Smooth muscle cell (in vitro differentiated cells): ENCODE measurements at regions not wholly inside any gene's neighbourhood (a gene's known extent, or its start where the extent isn't known, plus 50 kb on each side); places are given as distances from the start of the nearest gene placed in this dataset.
"Not testable (repeated sequence)": the region's sequence is repeated elsewhere in the genome, so short reads cannot be mapped to it uniquely, and the experiment has no call there.

Experiments used
- DNase-seq: peaks from one replicate; lab custom pipeline; 2025; ENCODE audit not compliant: unreplicated experiment; lab: John Stamatoyannopoulos, UW
- H2AFZ ChIP-seq: fragments of 200-600 bp; sonication (generic); 2 replicates; pipeline ENCODE4 v1.6.0; 2016; ENCODE audit warnings: antibody characterized with exemption, low read depth, mild to moderate bottlenecking
- H3F3A ChIP-seq: fragments of 200-600 bp; sonication (generic); 2 replicates; pipeline ENCODE4 v1.6.0; 2017; ENCODE audit warnings: antibody characterized with exemption, low read depth
- H3K27ac ChIP-seq: fragments of 200-600 bp; sonication (generic); 2 replicates; pipeline ENCODE4 v1.5.1; 2016; ENCODE audit warnings: low read depth, mild to moderate bottlenecking
- H3K27me3 ChIP-seq: fragments of 200-600 bp; sonication (generic); 2 replicates; pipeline ENCODE4 v1.6.1; 2016; ENCODE audit warnings: low read depth, mild to moderate bottlenecking
- H3K36me3 ChIP-seq: fragments of 200-600 bp; sonication (generic); 2 replicates; pipeline ENCODE4 v1.5.1; 2016; ENCODE audit warnings: low read depth
- H3K4me1 ChIP-seq: fragments of 200-600 bp; sonication (generic); 2 replicates; pipeline ENCODE4 v1.5.1; 2016; ENCODE audit warnings: low read depth
- H3K4me2 ChIP-seq: fragments of 200-600 bp; sonication (generic); 2 replicates; pipeline ENCODE4 v1.6.0; 2016; ENCODE audit warnings: mild to moderate bottlenecking
- H3K4me3 ChIP-seq: fragments of 200-600 bp; sonication (generic); 2 replicates; pipeline ENCODE4 v1.5.1; 2016; ENCODE audit warnings: mild to moderate bottlenecking
- H3K79me2 ChIP-seq: fragments of 200-600 bp; sonication (generic); 2 replicates; pipeline ENCODE4 v1.6.0; 2016; ENCODE audit warnings: low read depth, mild to moderate bottlenecking
- H3K9ac ChIP-seq: fragments of 200-600 bp; sonication (generic); 2 replicates; pipeline ENCODE4 v1.6.0; 2016; ENCODE audit warnings: low read depth
- H3K9me3 ChIP-seq: fragments of 200-600 bp; sonication (generic); replicated peaks from 2 replicates; pipeline ENCODE4 v1.5.1; 2016; ENCODE audit warnings: low read depth
- H4K20me1 ChIP-seq: fragments of 200-600 bp; sonication (generic); 2 replicates; pipeline ENCODE4 v1.6.0; 2016; ENCODE audit warnings: low read depth
- WGBS: methylation state at CpG from one replicate; pipeline ENCODE4 v1.1.7; 2016; ENCODE audit warnings: low lambda C conversion rate; 5-methylcytosine and 5-hydroxymethylcytosine counted together
- TF ChIP-seq, protein P1 (sequence below): fragments of 200-600 bp; sonication (generic); IDR thresholded peaks from 2 replicates; pipeline ENCODE4 v1.5.1; 2017; ENCODE audit warnings: borderline replicate concordance, mild to moderate bottlenecking, antibody characterized with exemption; ENCODE audit not compliant: insufficient read depth, poor library complexity, severe bottlenecking

DNA sequence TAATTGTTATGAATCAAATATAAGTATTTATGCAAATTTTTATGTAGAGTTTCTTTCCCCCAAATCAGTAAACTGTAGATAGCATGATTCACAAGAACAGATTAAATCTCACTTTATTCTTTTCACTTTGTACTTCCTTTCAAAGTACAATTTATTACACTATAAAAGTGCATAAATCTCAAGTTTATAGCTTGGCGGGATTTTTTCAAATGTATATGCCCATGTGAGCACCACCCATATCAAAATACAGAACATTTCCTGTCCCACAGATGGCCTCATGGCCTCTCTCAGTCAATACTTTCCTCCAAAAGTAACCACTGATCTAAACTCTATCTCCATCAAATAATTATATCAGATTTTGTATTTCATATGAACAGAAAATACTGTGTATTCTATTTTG lies 196.1 kb upstream of the THRB start:
- Histone ChIP-seq H3F3A (peaks cover 18% of the 10 kb centered on the region), H3K9ac (no peak overlapping the region), H3K27me3 (no peaks in the 10 kb centered on the region), H3K27ac (no peak overlapping the region), H3K79me2 (no peaks in the 10 kb centered on the region), H4K20me1 (no peaks in the 10 kb centered on the region), H2AFZ (no peak overlapping the region), H3K9me3 (no peaks in the 10 kb centered on the region), H3K36me3 (no peaks in the 10 kb centered on the region), H3K4me3 (no peak overlapping the region), H3K4me1 (peaks cover 25% of the 10 kb centered on the region), H3K4me2 (no peak overlapping the region)
- 96% methylated on average over 1 of the region's 1 CpG for WGBS
- TF ChIP-seq, protein P1, sequence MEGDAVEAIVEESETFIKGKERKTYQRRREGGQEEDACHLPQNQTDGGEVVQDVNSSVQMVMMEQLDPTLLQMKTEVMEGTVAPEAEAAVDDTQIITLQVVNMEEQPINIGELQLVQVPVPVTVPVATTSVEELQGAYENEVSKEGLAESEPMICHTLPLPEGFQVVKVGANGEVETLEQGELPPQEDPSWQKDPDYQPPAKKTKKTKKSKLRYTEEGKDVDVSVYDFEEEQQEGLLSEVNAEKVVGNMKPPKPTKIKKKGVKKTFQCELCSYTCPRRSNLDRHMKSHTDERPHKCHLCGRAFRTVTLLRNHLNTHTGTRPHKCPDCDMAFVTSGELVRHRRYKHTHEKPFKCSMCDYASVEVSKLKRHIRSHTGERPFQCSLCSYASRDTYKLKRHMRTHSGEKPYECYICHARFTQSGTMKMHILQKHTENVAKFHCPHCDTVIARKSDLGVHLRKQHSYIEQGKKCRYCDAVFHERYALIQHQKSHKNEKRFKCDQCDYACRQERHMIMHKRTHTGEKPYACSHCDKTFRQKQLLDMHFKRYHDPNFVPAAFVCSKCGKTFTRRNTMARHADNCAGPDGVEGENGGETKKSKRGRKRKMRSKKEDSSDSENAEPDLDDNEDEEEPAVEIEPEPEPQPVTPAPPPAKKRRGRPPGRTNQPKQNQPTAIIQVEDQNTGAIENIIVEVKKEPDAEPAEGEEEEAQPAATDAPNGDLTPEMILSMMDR, result no peak
- DNase-seq, result no peak

DNA sequence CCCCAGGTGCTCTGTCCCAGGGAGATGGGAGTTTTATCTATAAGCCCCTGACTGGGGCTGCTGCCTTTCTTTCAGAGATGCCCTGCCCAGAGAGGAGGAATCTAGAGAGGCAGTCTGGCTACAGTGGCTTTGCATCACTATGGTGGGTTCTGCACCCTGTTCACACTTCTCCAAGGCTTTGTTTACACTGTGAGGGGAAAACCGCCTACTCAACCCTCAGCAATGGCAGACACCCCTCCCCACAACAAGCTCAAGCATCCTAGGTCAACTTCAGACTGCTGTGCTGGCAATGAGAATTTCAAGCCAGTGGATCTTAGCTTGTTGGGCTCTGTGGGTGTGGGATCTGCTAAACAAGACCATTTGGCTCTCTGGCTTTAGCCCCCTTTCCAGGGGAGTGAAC lies 204.4 kb upstream of the THRB start:
- not testable (repeated sequence) for H3K4me2 ChIP-seq, H3K27me3 ChIP-seq, H3K27ac ChIP-seq, DNase-seq, H3K79me2 ChIP-seq, H2AFZ ChIP-seq, H3K9ac ChIP-seq, H3K36me3 ChIP-seq, H3K9me3 ChIP-seq, H3K4me3 ChIP-seq, H3F3A ChIP-seq, H3K4me1 ChIP-seq, H4K20me1 ChIP-seq
- 62% methylated on average over 1 of the region's 1 CpG for WGBS

DNA sequence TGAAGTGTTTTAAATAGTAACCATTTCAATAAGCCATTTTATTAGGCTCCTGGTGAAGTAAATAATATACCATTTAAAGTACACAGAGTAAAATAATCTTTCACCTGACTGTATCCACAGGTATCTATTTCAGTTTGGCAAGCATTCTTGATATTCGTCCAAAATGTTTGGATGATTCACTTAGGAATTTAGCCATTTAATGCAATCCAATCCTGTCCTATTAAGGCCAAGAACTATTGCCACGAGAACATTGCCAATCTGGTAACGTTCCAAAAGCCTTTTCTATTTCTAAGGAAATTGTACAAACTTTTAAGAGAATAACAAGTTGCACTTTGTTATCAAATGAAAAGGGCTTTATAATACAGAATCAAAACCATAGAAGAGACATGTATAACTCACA lies 209.8 kb upstream of the THRB start:
- peaks cover 9% of the 10 kb centered on the region for H3F3A ChIP-seq
- H2AFZ ChIP-seq, result no peak overlapping the region
- H3K79me2 ChIP-seq, result no peaks in the 10 kb centered on the region
- 66% methylated on average over 3 of the region's 3 CpGs for WGBS
- H3K9ac ChIP-seq, result no peak overlapping the region
- H3K4me2 ChIP-seq, result peak overlapping the region; percentile 18
- H3K4me3 ChIP-seq, result no peak overlapping the region
- H3K27me3 ChIP-seq, result no peaks in the 10 kb centered on the region
- TF ChIP-seq, protein P1, result no peak
- no peaks in the 10 kb centered on the region for H3K36me3 ChIP-seq
- H3K4me1 ChIP-seq, result peaks cover 4% of the 10 kb centered on the region
- no peaks in the 10 kb centered on the region for H3K9me3 ChIP-seq
- no peak for DNase-seq
- no peaks in the 10 kb centered on the region for H4K20me1 ChIP-seq
- H3K27ac ChIP-seq, result no peak overlapping the region

DNA sequence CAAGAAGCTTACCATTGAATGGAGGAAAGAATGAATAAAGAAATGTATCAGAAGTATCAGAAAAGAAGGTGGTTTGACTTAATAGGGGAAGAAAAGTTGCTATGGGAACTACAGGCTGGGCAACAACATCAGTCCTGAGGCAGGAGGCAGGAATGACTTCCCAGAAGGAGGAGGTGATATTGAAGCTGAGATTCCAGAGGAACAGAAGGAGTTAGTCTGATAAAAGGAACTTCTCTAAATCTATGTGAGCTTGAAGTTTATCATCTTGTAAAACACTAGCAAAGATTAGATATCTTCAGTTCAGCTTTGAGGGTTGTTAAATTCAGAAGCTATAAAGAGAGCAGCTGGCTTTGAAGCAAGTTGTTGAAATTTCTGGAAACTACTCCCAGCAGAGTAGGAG lies 213.3 kb upstream of the THRB start:
- Histone ChIP-seq H3K9ac (peak overlapping the region; percentile 46), H3K4me2 (peak overlapping the region; percentile 47), H3F3A (peaks cover 9% of the 10 kb centered on the region), H3K79me2 (no peaks in the 10 kb centered on the region), H3K27me3 (no peaks in the 10 kb centered on the region), H3K4me1 (peaks cover 6% of the 10 kb centered on the region), H3K9me3 (no peaks in the 10 kb centered on the region), H3K4me3 (no peak overlapping the region), H3K27ac (peak overlapping the region; percentile 88), H3K36me3 (no peaks in the 10 kb centered on the region), H2AFZ (no peak overlapping the region), H4K20me1 (no peaks in the 10 kb centered on the region)
- TF ChIP-seq, protein P1, result no peak
- no peak for DNase-seq
